COLO668 (cell line): ENCODE measurements at regions not wholly inside any gene's neighbourhood (a gene's known extent, or its start where the extent isn't known, plus 50 kb on each side); places are given as distances from the start of the nearest gene placed in this dataset.
"Not testable (repeated sequence)": the region's sequence is repeated elsewhere in the genome, so short reads cannot be mapped to it uniquely, and the experiment has no call there.

Experiments used
- DNase-seq: peaks from one replicate; lab custom pipeline; 2025; ENCODE audit not compliant: unreplicated experiment; lab: John Stamatoyannopoulos, UW

- no peak for DNase-seq
Observed at GRCh38 chr1:207243442-207244408, 77.8 kb upstream of the CD55 start.

DNA sequence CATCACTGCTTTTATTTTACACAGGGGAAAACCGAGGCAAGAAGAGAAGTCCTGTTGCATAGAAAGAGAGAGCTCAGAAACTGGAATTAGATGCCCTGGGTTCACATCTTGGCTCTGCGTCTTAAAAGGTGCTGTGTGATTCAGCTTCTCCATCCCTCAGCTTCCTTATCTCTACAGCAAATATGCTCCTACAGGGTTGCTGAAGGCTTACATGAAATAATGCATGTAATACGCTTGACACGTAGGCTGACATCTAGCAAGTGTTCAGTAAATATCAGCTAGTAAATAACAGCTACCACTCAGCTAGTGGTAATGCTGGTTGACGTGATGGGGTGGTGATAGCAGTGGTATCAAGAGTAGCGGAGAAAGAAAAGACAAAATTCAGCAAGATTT, 77.1 kb upstream of the CD55 start:
- no peak for DNase-seq

DNA sequence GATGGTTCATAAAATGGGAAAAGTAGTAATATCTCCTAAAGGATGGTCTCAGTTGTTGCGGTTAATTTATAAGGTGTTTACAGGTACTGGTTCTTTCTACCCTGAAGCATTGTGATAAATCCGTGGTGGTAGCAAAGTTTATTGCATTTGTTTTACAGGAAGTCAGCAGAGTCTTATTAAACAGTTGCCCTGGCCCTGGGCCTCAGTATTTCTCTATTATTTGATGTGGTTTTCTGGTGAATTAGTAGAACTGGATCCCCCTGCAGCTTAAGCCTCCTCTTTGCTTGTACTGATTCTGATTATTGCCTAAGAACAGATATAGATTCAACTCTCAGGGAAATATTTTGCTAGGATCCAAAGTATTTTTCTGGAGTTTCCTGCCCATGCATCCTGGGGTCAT, 76.4 kb upstream of the CD55 start:
- no peak for DNase-seq

DNA sequence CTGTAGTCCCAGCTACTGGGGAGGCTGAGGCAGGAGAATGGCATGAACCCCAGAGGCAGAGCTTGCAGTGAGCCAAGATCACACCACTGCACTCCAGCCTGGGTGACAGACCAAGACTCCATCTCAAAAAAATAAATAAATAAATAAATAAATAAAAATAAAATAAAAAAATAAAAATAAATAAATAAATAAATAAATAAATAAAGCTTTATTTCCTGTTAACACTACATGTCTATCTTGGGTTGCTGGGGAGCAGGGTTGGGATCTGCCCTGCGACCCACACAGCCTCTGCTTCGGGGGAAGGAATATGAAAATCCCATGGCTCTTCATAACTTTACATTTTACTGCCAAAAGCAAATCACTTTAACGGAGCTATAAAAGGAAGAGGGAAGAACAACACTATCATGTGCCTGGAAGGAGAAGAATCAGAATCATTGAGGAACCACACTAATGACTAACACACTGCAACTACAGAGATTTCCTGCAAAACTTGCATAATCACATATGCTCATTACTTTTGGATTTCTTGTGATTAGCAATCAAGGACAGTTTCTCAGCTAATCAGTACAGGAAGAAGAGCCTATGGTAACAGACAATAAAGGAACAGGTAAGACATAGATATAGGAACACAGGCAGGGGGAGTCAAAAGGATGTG, 72.8 kb upstream of the CD55 start:
- DNase-seq: no peak

GRCh38 chr1:207250431-207250830, 71.0 kb upstream of the CD55 start:
- no peak for DNase-seq

- DNase-seq: no peak
Observed at GRCh38 chr1:207251066-207251465, 70.4 kb upstream of the CD55 start.

- no peak for DNase-seq
Observed at GRCh38 chr1:207256869-207257268, 64.6 kb upstream of the CD55 start.

GRCh38 chr1:207259391-207259790, 62.1 kb upstream of the CD55 start:
- peak; percentile 11 for DNase-seq

- no peak for DNase-seq
Observed at GRCh38 chr1:207261971-207262370, 59.5 kb upstream of the CD55 start.

DNA sequence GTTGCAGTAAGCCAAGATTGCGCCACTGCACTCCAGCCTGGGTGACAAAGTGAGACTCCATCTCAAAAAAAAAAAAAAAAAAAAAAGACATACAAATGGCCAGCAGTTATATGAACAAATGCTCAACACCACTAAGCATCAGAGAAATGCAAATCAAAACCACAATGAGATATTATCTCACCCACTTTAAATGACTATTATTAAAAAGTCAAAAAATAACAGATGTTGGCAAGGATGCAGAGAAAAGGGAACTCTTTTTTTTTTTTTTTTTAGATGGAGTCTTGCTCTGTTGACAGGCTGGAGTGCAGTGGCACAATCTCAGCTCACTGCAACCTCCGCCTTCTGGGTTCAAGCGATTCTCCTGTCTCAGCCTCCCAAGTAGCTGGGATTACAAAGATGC, 58.6 kb upstream of the CD55 start:
- not testable (repeated sequence) for DNase-seq

DNA sequence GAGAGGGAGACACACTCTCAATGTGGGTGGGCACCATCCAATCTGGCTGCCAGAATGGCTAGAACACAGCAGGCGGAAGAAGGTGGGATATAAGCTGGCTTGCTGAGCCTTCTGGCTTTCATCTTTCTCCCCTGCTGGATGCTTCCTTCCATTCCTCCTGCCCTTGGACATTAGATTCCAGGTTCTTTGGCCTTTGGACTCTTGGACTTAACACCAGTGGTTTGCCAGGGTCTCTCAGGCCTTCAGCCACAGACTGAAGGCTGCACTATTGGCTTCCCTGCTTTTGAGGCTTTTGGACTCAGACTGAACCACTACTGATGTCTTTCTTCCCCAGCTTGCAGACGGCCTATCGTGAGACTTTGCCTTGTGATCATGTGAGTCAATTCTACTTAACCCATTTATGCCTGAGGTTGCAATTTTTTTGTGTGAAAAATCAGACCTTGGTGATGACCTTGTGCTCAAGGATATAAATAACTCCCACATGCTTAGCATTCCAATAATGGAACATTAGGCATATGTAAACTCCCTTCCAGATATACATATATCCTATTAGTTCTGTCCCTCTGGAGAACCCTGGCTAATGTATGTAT, 56.7 kb upstream of the CD55 start:
- DNase-seq: no peak

DNA sequence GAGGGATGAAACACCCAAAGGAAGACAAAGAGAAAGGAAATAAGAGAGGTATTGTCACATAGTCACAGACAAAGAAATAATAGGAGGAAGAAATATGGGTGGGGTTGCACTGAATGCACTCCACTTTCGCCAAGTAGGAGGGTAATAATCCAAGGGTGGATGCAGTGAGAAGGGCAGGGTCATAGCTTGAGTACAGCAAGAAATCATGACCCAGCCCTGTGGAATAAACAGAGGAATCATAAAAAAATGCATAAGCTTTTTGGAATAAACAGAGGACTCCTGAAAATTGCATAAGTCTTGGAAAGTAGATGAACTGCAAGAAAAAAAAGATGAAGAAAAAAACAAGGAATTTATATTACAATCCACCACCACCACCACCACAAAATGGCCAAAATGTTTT, 53.1 kb upstream of the CD55 start:
- no peak for DNase-seq

DNA sequence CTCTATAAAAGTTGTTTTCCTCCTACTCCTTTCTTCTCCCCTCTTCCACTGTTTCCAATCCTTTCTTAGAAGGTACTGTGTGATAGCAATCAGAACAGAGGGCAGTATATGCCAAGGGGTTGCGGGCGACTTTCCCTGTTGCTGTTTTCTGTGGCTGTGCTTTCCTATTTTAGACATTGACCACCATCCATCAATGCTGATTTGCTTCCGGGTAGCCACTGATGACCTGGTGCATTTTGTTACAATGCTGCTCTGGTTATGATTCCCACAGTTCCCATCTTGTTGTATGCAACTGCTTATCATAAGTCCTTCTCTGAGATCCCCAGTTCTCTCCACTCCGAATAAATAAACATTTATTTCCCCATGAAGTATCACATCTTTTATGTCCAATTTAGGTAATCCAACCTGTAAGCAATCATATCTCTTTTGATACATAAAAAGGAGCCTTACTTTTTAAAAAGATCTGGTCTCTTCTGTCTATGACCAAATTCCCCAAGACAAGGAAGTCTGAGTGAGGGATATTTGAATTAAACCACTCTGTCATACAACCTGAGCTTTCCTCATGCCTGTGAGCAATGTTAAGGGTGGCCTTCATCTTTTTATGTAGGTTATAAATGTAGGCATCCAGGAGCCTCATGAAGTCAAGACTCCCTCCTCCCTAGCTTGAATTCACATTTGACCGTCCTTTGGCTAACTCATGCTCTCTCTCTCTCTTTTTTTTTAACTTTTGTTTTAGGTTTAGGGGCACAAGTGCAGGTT, 52.5 kb upstream of the CD55 start:
- DNase-seq: no peak
